ENCODE measurements at regions not wholly inside any gene's neighbourhood (a gene's known extent, or its start where the extent isn't known, plus 50 kb on each side); places are given as distances from the start of the nearest gene placed in this dataset.

- no peak for DNase-seq (ENCODE audit: low read depth in 2 of 2)
Observed at GRCh38 chr10:3992382-3993178, 207.6 kb upstream of the KLF6 start.

- no peak for DNase-seq (ENCODE audit: low read depth in 2 of 2)
Observed at GRCh38 chr10:3990307-3990706, 205.3 kb upstream of the KLF6 start.

GRCh38 chr10:3987143-3987974 lies 202.3 kb upstream of the KLF6 start:
- no peak for DNase-seq (ENCODE audit: low read depth in 2 of 2)

DNA sequence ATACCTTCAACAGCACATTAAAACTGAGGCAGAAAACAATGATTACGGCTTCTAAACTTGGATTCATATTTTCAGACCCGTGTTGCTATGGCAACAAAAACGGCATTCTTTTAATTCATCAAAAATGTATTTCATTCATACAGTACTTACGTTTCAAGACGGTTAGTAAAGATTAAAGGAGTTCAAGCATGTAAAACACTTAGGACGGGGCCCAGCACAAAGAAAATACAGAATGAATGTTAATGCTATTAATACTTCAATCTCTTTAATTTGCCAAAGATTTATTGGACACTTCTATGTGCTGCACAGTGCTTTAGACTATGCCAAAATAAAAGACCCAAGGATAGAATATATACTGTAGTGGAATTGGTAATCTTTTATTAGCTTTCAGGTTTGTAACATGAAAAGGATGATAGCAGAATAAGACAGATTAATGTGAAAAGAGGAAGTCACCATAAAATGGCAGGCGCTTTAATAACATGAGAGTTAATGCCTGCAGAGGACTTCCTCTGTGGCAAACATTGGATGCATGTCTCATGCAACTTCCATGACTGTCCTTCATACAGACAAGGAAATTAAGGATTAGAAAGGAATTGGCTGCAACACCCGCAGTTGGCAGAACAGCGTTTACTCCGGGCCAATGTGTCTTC lies 201.6 kb upstream of the KLF6 start:
- DNase-seq (ENCODE audit: low read depth in 2 of 2): no peak

DNA sequence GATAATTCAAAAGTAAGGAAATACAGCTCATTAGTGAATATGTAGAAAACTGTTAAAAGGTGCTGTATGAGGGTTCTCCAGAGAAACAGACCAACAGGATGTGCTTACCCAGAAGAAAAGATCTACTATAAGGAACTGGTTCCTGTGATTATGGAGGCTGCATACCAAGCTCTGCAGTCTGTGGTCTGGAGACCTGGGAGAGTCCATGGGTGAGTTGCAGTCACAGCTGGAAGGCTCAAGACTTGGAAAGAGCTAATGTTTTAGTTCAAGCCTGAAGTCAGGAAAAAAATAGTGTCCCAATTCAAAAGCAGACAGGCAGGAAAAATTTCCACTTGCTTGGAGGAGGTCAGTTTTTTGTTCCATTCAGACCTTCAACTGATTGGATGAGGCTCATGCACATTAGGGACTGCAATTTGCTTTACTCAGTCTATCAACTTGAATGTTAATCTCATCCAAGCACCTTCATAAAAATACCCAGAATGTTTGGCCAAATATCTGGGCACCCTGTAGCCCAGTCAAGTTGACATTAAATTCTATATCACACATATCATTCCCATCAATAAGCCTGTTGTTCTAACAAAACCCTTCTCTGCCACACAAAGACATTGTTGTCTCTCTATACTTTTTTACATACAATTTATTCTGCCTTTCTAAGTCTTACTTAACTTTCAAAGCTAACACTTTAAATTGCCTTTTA lies 197.9 kb upstream of the KLF6 start:
- no peak for DNase-seq (ENCODE audit: low read depth in 2 of 2)

DNA sequence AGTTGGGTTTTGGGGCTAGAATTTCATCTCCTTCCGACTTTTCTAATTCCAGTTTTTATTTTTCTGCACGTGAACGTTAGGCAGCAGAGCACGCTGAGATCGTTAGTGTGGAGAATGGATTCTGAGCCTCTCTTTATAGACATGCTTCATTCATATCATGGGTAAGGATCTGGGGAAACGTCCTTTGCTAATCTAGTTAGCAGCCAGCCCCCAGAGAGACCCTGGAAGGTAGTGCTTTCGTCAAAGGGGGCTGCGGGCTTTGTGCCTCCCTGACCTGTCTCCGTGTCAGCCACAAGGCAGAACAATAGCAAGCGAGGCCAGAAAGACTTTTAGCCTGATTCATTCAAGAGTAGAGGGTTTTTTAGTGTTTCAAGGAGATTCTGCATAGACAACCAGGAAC lies 196.3 kb upstream of the KLF6 start:
- no peak for DNase-seq (ENCODE audit: low read depth in 2 of 2)

GRCh38 chr10:3980660-3981059 lies 195.7 kb upstream of the KLF6 start:
- no peak for DNase-seq (ENCODE audit: low read depth in 2 of 2)

DNA sequence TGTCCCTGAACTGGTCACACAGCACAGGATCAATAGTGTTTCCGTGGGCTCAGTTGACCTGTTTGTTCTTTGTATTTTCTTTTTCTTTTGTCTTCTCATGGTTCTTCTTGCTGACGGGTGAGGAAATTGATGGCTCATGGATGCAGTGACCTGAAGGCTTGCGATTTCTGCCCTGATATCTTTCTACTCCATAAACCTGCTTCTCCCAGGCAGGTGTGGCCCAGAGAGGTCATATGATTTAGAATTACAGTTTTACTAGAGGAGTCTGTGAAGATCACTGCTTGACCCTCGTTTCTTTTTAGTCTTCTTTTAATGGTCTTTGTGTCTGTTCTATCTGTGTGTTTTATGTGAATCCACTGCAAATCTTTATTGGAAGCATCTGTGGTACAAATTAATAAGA lies 195.1 kb upstream of the KLF6 start:
- no peak for DNase-seq (ENCODE audit: low read depth in 2 of 2)

DNA sequence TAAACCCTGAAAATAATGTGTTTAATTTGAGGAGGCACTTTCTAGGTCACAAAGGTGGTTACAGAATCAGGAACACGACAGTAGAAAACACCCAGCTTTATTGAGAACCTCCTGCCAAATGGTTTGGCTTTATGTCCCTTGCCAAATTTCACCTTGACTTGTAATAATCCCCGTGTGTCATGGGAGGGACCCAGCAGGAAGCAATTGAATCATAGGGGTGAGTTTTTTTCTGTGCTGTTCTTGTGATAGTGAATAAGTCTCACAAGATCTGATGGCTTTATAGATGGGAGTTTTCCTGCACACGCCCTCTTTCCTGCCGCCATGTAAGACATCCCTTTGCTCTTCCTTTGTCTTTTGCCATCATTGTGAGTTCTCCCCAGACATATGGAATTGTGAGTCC lies 193.8 kb upstream of the KLF6 start:
- DNase-seq (ENCODE audit: low read depth in 2 of 2): no peak

- no peak for DNase-seq (ENCODE audit: low read depth in 2 of 2)
Observed at GRCh38 chr10:3978174-3978573, 193.2 kb upstream of the KLF6 start.

DNA sequence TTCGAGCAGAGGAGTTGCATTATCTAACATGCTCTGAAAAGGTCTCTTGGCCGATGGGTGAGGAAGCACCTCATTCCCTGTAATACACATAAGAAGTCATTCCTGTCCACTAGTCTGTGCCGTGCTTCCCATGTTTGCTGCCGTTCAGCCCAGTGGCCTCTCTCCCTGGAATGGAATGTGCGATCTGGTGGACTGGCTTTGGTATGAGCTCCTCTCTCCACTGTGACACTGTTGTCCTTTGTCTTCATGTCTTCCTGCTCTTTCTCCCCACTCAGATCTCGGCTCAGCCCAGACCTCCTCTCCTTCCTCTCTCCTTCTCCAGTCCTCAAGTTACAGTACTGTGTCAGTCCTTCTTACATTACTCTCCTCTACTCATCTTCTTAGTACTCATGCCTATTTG lies 192.8 kb upstream of the KLF6 start:
- no peak for DNase-seq (ENCODE audit: low read depth in 2 of 2)

DNA sequence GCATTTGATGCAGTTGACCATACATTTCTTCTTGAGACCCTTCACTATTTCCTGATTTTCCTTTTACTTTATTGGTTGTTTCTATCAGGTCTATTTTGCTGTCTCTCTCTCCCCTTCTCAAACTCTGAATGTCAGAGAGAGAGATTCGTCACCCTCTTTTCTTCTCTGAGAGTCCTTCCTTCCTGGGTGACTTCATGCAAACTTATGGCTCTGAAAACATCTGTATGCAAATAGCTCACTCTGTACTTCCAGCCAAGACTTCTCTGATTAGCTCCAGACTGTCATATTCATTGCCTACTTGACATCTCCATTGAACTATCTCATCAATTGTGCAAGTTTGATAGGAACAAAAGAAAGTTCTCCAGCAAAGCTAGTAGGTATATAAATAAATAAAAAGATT lies 191.7 kb upstream of the KLF6 start:
- no peak for DNase-seq (ENCODE audit: low read depth in 2 of 2)

DNA sequence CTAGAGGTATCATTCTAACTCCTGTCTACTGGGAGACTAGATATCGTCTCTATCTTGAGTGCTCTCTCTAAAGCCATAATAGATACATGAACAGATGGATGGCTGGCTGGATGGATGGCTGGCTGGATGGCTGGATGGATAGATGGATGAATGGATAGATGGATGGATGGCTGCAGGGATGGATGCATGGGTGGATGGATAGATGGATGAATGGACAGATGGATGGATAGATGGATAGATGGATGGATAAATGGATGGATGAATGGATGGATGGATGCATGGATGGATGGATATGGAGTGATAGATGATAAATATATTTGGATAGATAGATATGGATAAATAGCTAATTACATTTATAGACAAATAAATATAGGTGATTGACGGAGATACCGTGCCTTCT lies 191.2 kb upstream of the KLF6 start:
- no peak for DNase-seq (ENCODE audit: low read depth in 2 of 2)

DNA sequence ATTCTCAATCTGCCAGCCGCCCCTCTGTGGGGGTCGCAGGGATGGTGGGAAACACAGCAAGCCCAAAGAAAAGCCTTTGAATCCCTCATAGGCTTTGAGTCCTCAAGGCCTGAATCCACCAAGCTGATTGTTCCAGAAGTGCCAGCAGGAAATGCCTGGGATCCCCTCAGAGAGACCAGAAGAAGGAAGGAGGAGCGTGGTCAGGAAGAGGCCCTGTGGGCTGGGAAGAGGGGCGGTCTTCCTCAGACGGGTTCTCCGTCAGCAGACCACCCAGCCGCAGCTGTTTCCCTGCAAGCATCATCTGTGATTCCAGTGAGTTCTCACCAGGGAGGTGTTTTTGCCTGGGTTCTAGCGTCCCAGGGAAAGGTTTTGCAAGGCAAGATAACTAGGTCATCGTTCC lies 190.0 kb upstream of the KLF6 start:
- DNase-seq (ENCODE audit: low read depth in 2 of 2): no peak

- DNase-seq (ENCODE audit: low read depth in 2 of 2): no peak
Observed at GRCh38 chr10:3972460-3973301, 187.7 kb upstream of the KLF6 start.

DNA sequence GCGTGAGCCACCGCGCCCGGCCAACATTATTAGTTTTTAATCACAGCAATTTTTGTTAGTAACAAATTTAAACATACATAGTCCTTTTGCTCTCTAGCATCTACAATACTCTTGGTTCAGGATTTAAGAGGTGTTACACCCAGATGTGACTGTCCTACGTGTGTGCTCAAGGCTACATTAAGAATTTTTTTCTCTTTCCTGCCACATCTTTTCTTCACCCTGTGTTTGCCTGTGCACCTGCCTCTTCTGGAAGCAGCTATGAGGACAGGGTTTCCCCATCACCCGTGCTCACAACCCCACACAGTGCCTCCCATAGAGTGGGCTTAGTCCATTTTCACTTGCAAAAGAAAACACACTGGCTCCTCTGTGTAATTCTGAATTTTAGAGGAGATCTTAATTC lies 186.7 kb upstream of the KLF6 start:
- no peak for DNase-seq (ENCODE audit: low read depth in 2 of 2)

- DNase-seq (ENCODE audit: low read depth in 2 of 2): no peak
Observed at GRCh38 chr10:3969876-3970666, 185.1 kb upstream of the KLF6 start.

GRCh38 chr10:3968727-3969126 lies 183.7 kb upstream of the KLF6 start:
- no peak for DNase-seq (ENCODE audit: low read depth in 2 of 2)

GRCh38 chr10:3964516-3964915 lies 179.5 kb upstream of the KLF6 start:
- DNase-seq (ENCODE audit: low read depth in 2 of 2): no peak

DNA sequence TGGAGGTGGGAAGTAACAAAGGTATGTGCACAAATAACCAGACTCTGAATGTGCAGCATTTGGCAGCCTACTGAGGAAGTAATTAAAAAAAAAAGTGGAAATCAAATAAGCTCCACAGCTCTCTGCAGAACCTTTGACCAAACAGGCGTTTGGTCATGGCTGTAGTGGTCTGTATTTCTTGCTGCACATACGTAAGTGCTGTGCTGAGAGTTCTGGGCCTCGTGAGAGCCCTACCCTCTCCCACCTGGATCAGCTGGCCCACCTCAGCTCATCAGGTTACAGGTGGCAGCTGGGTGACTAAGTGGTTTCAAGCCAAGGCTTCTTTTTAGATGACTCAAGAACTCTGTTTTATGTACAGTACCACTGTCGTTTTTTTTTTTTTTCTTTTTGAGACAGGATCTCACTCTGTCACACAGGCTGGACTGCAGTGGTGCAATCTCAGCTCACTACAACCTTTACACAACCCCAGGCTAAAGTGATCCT lies 178.2 kb upstream of the KLF6 start:
- no peak for DNase-seq (ENCODE audit: low read depth in 2 of 2)
